ENCODE measurements at regions not wholly inside any gene's neighbourhood (a gene's known extent, or its start where the extent isn't known, plus 50 kb on each side); places are given as distances from the start of the nearest gene placed in this dataset.

GRCh38 chr10:78395162-78395561 lies 361.5 kb downstream of the RPS24 start:
- no peaks in the 10 kb centered on the region for H3K27me3 ChIP-seq
- TF ChIP-seq POLR2A (IDR thresholded peaks at IDR 0.05), result no peak
- no peak for TF ChIP-seq CTCF (IDR thresholded peaks at IDR 0.05)
- no peak overlapping the region for H3K4me3 ChIP-seq
- no peak for DNase-seq
- no peaks in the 10 kb centered on the region for H3K4me1 ChIP-seq (replicated peaks in 1 of 2)
- intact Hi-C loops (cut with DNase I), result no loop called here
- H3K27ac ChIP-seq, result no peak overlapping the region
- H3K9me3 ChIP-seq (replicated peaks in 1 of 3), result no peaks in the 10 kb centered on the region
- WGBS, 4 donors, result 87 to 93% (median 90%) methylated on average over 4 of the region's 4 CpGs
- H3K36me3 ChIP-seq (replicated peaks in 1 of 2), result no peaks in the 10 kb centered on the region

GRCh38 chr10:78396754-78397153 lies 363.1 kb downstream of the RPS24 start:
- no peak overlapping the region for H3K4me3 ChIP-seq
- H3K9me3 ChIP-seq (replicated peaks in 1 of 3), result no peaks in the 10 kb centered on the region
- no peak overlapping the region for H3K27ac ChIP-seq
- H3K27me3 ChIP-seq, result no peaks in the 10 kb centered on the region
- 88 to 92% (median 91%) methylated on average over 4 of the region's 4 CpGs for WGBS, 4 donors
- TF ChIP-seq CTCF (IDR thresholded peaks at IDR 0.05) (no peak), POLR2A (IDR thresholded peaks at IDR 0.05) (no peak)
- no peaks in the 10 kb centered on the region for H3K36me3 ChIP-seq (replicated peaks in 1 of 2)
- intact Hi-C loops (cut with DNase I), result no loop called here
- H3K4me1 ChIP-seq (replicated peaks in 1 of 2), result no peaks in the 10 kb centered on the region
- no peak for DNase-seq

- H3K4me1 ChIP-seq (replicated peaks in 1 of 2), result no peaks in the 10 kb centered on the region
- no peaks in the 10 kb centered on the region for H3K9me3 ChIP-seq (replicated peaks in 1 of 3)
- DNase-seq, result no peak
- no peaks in the 10 kb centered on the region for H3K27me3 ChIP-seq
- no peak overlapping the region for H3K4me3 ChIP-seq
- intact Hi-C loops (cut with DNase I), result no loop called here
- WGBS, 4 donors, result 66 to 76% (median 70%) methylated on average over 2 of the region's 2 CpGs
- TF ChIP-seq CTCF (IDR thresholded peaks at IDR 0.05) (no peak), POLR2A (IDR thresholded peaks at IDR 0.05) (no peak)
- H3K36me3 ChIP-seq (replicated peaks in 1 of 2), result no peaks in the 10 kb centered on the region
- H3K27ac ChIP-seq, result no peak overlapping the region
These were observed 364.1 kb downstream of the RPS24 start for GRCh38 chr10:78397786-78398185.

- no peak overlapping the region for H3K27ac ChIP-seq
- H3K27me3 ChIP-seq, result no peaks in the 10 kb centered on the region
- no peaks in the 10 kb centered on the region for H3K9me3 ChIP-seq (replicated peaks in 1 of 3)
- H3K4me1 ChIP-seq (replicated peaks in 1 of 2), result no peaks in the 10 kb centered on the region
- intact Hi-C loops (cut with DNase I), result no loop called here
- H3K36me3 ChIP-seq (replicated peaks in 1 of 2), result no peaks in the 10 kb centered on the region
- TF ChIP-seq POLR2A (IDR thresholded peaks at IDR 0.05), result no peak
- no peak for TF ChIP-seq CTCF (IDR thresholded peaks at IDR 0.05)
- WGBS, 4 donors, result 84 to 95% (median 89%) methylated on average over 2 of the region's 2 CpGs
- no peak overlapping the region for H3K4me3 ChIP-seq
- DNase-seq, result no peak
These were observed 364.7 kb downstream of the RPS24 start for GRCh38 chr10:78398382-78398781.
